ENCODE measurements at regions not wholly inside any gene's neighbourhood (a gene's known extent, or its start where the extent isn't known, plus 50 kb on each side); places are given as distances from the start of the nearest gene placed in this dataset.

DNA sequence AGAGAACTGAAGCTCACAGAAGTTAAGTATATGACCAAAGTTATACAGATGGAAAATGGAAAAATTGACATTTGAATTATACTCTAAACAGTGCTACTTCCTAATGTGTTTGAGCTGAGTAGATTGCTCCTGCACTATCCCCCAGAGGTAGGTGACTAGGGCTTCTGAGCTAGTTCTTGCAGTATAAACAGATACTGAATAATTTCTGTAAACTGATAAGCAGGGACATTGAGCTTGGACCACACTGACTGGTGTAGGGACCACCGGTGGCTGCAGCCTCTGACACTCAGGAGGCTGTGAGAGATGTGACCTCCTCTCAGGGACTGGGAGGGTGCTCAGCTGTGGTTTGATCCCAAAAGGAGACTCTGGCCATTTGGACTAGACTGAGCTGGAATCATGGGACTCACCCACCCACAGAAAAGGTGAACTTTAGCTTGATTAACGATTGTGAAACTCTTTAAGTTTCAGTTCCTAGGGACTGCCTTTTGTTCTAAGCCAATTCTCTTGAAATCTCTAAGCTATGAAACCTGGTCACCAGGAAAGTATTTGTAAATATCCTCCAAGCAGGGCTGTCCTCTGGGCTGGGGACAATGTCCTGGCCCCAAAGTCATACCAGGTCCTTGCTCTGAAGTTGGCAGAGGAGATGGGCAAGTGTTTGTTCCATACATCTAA is 291.5 kb downstream of the SEC61B start:
- DNase-seq (ENCODE audit: low read depth): no peak
- no peak overlapping the region for H3K4me3 ChIP-seq (ENCODE audit: low read depth, low read length)
- TF ChIP-seq, protein P1, sequence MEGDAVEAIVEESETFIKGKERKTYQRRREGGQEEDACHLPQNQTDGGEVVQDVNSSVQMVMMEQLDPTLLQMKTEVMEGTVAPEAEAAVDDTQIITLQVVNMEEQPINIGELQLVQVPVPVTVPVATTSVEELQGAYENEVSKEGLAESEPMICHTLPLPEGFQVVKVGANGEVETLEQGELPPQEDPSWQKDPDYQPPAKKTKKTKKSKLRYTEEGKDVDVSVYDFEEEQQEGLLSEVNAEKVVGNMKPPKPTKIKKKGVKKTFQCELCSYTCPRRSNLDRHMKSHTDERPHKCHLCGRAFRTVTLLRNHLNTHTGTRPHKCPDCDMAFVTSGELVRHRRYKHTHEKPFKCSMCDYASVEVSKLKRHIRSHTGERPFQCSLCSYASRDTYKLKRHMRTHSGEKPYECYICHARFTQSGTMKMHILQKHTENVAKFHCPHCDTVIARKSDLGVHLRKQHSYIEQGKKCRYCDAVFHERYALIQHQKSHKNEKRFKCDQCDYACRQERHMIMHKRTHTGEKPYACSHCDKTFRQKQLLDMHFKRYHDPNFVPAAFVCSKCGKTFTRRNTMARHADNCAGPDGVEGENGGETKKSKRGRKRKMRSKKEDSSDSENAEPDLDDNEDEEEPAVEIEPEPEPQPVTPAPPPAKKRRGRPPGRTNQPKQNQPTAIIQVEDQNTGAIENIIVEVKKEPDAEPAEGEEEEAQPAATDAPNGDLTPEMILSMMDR (IDR thresholded peaks at IDR 0.05; ENCODE audit: control insufficient read depth, extremely low read depth, insufficient read depth): no peak

DNA sequence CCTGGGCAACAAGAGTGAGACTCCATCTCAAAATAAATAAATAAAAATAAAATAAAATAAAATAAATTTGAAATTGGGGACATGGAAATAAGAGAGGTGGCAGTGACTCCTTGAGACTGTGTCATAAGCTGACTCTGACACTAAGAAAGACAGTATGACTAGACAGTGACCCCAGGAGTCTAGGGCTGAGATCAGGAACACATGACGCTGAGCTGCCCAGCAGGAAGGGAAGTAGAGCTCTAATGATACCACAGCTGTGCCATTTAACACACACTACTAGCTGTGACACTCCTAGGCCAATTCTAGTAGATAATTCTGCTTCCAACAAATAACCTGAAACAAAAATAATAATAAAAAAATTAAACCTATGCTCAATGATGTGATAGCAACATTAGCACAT is 293.0 kb downstream of the SEC61B start:
- no peak overlapping the region for H3K4me3 ChIP-seq (ENCODE audit: low read depth, low read length)
- no peak for DNase-seq (ENCODE audit: low read depth)
- TF ChIP-seq, protein P1 (IDR thresholded peaks at IDR 0.05; ENCODE audit: control insufficient read depth, extremely low read depth, insufficient read depth): no peak

DNA sequence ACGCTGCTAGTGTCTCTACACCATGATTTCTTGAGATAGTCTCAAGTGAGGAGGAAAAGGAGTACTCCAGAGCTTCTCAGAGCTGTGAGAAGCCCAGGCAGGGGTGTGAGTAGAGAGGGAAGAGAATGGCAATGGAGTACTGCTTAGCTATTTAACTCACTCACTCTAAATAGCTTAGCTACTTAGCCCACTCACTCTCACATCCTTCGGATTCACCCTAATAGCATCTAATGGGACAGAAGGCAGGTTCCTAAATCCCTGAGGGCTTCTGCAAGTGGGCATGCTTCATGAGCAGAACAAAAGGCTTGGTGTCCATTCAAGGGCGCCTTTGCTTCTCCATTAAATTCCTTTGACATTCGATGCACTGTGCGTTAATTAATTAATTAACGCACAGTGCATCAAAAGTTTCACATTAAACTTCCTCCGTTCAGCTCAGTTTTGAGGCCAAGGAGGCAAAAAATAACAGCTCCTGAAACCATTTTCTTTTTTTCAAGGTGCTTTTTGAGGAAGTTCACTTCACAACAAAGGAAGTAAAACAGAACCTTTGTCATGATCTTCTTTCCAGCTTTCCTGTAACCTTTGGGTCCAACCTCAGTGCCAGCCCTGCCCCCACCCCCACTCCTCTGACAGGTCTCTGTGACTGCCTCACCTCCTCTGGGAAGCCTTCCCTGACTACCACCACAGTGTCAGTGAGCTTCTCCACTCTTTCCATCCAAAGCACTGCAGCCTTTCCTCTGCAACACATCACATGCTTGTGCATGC is 294.0 kb downstream of the SEC61B start:
- no peak overlapping the region for H3K4me3 ChIP-seq (ENCODE audit: low read depth, low read length)
- DNase-seq (ENCODE audit: low read depth): no peak
- TF ChIP-seq, protein P1 (IDR thresholded peaks at IDR 0.05; ENCODE audit: control insufficient read depth, extremely low read depth, insufficient read depth): no peak

DNA sequence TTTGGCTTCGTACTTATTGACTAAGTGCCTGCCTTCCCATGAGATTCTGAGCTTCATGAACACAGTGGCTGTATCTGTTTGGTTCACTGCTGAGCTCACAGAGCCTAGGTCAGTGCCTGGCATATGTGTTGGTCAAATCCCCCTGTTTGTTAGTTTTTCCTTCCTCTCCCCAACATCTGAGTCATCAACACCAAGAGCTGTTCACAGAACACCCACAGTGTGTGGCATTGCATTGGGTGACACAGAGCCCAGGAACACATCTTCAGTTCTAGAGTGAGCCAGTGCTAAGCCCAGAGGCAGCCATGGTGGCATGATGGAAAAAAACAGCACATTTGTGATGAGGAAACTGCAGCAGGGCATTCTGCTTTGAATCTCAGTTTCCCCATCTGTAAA is 294.6 kb downstream of the SEC61B start:
- TF ChIP-seq, protein P1 (IDR thresholded peaks at IDR 0.05; ENCODE audit: control insufficient read depth, extremely low read depth, insufficient read depth): no peak
- H3K4me3 ChIP-seq (ENCODE audit: low read depth, low read length): no peak overlapping the region
- no peak for DNase-seq (ENCODE audit: low read depth)

DNA sequence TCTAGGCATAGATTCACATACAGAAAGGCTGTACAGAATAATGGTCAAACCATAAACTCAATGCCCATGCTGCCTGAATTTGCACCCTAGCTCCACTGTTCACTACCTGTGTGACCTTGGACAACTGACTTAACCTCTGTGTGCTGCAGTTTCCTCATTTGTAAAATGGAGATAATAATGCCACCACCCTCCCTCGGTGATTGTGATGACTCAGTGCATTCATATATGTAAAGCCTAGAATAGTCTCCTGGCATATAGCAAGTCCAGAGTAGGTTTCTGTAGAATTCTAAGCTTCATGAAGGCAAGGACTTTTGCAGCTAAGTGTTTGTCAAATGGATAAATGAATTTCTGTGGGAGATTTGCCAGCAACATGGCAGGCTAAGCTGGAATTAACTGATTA is 297.8 kb upstream of the NR4A3 start:
- TF ChIP-seq, protein P1 (IDR thresholded peaks at IDR 0.05; ENCODE audit: control insufficient read depth, extremely low read depth, insufficient read depth): no peak
- DNase-seq (ENCODE audit: low read depth): no peak
- no peak overlapping the region for H3K4me3 ChIP-seq (ENCODE audit: low read depth, low read length)

DNA sequence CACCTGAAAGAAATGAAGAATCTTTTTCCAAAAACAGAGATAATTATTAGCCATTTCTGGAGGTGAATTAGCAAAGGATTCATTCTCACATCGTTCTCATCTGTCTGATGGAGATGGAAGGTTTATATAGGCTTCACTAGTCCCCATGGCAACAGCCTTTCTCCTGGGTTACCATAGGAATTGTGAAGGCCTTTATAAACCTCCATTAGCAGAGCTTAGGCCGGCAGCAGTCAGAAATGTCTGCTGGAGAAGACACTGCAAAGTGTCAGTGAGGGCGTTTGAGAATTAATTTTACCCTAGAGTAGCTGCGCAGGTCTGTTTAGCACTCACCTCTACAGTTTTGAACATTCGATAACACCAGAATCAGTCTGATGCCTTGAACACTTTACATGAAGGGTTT is 290.4 kb upstream of the NR4A3 start:
- H3K4me3 ChIP-seq (ENCODE audit: low read depth, low read length): no peak overlapping the region
- DNase-seq (ENCODE audit: low read depth): no peak
- TF ChIP-seq, protein P1 (IDR thresholded peaks at IDR 0.05; ENCODE audit: control insufficient read depth, extremely low read depth, insufficient read depth): no peak
